ENCODE measurements at regions not wholly inside any gene's neighbourhood (a gene's known extent, or its start where the extent isn't known, plus 50 kb on each side); places are given as distances from the start of the nearest gene placed in this dataset.

DNA sequence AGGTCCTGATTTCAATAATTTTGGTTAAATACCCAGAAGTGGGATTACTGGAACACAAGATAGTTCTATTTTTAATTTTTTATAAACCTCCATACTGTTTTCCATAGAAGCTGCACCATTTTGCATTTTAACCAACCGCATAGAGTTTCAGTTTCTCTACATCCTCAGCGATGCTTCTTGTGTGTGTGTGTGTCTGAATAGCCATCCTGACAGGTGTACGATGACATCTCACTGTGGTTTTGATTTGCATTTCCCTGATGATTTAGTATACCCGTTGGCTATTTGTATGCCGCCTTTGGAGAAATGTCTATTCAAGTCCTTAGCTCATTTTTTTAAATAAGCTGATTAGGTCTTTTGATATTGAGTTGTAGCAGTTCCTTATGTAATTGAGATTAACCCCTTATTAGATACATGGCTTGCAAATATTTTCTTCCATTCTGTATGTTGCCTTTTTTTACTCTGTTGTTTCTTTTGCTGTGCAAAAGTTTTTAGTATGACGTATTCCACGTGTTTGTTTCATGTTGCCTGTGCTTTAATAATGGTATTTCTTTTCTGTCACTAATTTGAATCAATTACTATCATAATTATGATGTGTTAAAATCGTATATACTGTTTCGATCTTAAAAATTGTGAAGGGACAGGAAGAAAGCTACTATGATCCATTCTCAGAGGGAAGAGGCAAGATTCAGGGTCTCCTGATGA, 227.2 kb upstream of the MON1B start:
- CTCF ChIA-PET = no interaction called here
- H3K36me3 ChIP-seq (ENCODE audit: insufficient read depth, low read length) = no peaks in the 10 kb centered on the region
- POLR2A ChIA-PET = no interaction called here
- no peaks in the 10 kb centered on the region for H3K4me1 ChIP-seq (ENCODE audit: insufficient read depth, low read length)
- no peaks in the 10 kb centered on the region for H3K9me3 ChIP-seq (ENCODE audit: low read length)
- no peaks in the 10 kb centered on the region for H3K4me1 Mint-ChIP-seq
- no peak overlapping the region for H3K27ac ChIP-seq (ENCODE audit: low read depth, low read length)
- no peaks in the 10 kb centered on the region for H3K27me3 Mint-ChIP-seq
- H3K4me3 Mint-ChIP-seq = no peak overlapping the region
- H3K27me3 ChIP-seq (ENCODE audit: insufficient read depth, low read length, poor library complexity, severe bottlenecking) = no peaks in the 10 kb centered on the region
- peaks cover 0 to 15% (median 2%) of the 10 kb centered on the region in 5 donors for H3K9me3 Mint-ChIP-seq
- DNase-seq = no peak
- H3K4me3 ChIP-seq (ENCODE audit: low read length) = no peak overlapping the region
- no peaks in the 10 kb centered on the region for H3K36me3 Mint-ChIP-seq
- H3K27ac Mint-ChIP-seq = no peak overlapping the region

DNA sequence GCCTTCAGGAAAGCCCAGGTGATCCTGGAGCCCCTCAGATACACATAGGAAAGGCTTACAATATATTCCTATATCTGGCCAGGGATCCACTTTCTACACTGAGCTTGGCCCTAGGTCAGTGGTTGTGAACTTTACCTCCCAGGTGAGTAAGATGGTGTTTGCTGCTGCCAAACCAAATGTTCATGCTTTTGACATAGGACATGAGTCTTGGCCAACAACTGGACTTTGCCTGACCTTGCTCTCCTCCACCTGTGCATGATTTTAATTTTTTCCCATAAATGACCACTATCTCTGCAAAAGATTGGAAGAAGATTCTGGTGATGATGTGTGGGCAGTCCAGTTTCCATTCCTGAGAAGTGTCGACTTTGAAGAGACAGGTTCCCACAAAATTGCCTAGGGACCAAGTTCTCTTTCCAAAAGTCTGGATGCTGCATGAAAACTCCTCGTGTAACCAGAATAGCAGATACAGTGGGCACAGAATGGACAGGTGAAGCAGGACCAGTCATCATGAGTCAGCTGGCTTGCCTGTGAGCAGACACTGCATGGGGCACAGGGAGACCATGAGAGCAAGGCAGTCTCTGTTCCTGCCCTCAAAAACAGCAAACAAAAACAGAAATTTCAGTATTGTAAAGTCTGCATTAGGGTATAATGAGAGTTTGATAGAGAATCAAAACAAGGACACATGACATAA, 226.4 kb upstream of the MON1B start:
- H3K36me3 Mint-ChIP-seq = no peaks in the 10 kb centered on the region
- CTCF ChIA-PET = no interaction called here

GRCh38 chr16:76970087-76970744, 220.8 kb upstream of the MON1B start:
- Histone ChIP-seq H3K27ac (ENCODE audit: low read depth, low read length) (no peak overlapping the region), H3K4me3 (ENCODE audit: low read length) (no peak overlapping the region), H3K36me3 (ENCODE audit: insufficient read depth, low read length) (no peaks in the 10 kb centered on the region), H3K4me1 (ENCODE audit: insufficient read depth, low read length) (no peaks in the 10 kb centered on the region), H3K27me3 (ENCODE audit: insufficient read depth, low read length, poor library complexity, severe bottlenecking) (no peaks in the 10 kb centered on the region), H3K9me3 (ENCODE audit: low read length) (no peaks in the 10 kb centered on the region)
- POLR2A ChIA-PET = no interaction called here
- Mint-ChIP-seq H3K27ac (no peak overlapping the region), H3K36me3 (no peaks in the 10 kb centered on the region), H3K9me3 (peaks cover 0 to 4% (median 3%) of the 10 kb centered on the region in 5 donors), H3K4me1 (no peaks in the 10 kb centered on the region), H3K4me3 (no peak overlapping the region), H3K27me3 (no peaks in the 10 kb centered on the region)
- CTCF ChIA-PET = no interaction called here
- no peak for DNase-seq

More for the DNA sequence above, 226.4 kb upstream of the MON1B start:
- no peak for DNase-seq
- Histone ChIP-seq H3K27me3 (ENCODE audit: insufficient read depth, low read length, poor library complexity, severe bottlenecking) (no peaks in the 10 kb centered on the region), H3K27ac (ENCODE audit: low read depth, low read length) (no peak overlapping the region), H3K4me3 (ENCODE audit: low read length) (no peak overlapping the region), H3K9me3 (ENCODE audit: low read length) (no peaks in the 10 kb centered on the region), H3K4me1 (ENCODE audit: insufficient read depth, low read length) (no peaks in the 10 kb centered on the region), H3K36me3 (ENCODE audit: insufficient read depth, low read length) (no peaks in the 10 kb centered on the region)
- Mint-ChIP-seq H3K4me1 (no peaks in the 10 kb centered on the region), H3K27me3 (no peaks in the 10 kb centered on the region), H3K27ac (no peak overlapping the region), H3K9me3 (peaks cover 0 to 13% (median 2%) of the 10 kb centered on the region in 5 donors), H3K4me3 (no peak overlapping the region)
- POLR2A ChIA-PET = no interaction called here

GRCh38 chr16:76970745-76971099, 220.3 kb upstream of the MON1B start:
- no peaks in the 10 kb centered on the region for H3K36me3 Mint-ChIP-seq
- DNase-seq = no peak
- H3K27ac Mint-ChIP-seq = no peak overlapping the region
- no peaks in the 10 kb centered on the region for H3K27me3 ChIP-seq (ENCODE audit: insufficient read depth, low read length, poor library complexity, severe bottlenecking)
- no peaks in the 10 kb centered on the region for H3K9me3 ChIP-seq (ENCODE audit: low read length)
- no peaks in the 10 kb centered on the region for H3K4me1 ChIP-seq (ENCODE audit: insufficient read depth, low read length)
- H3K9me3 Mint-ChIP-seq = peaks cover 0 to 4% (median 3%) of the 10 kb centered on the region in 5 donors
- no peak overlapping the region for H3K27ac ChIP-seq (ENCODE audit: low read depth, low read length)
- H3K4me3 Mint-ChIP-seq = no peak overlapping the region
- H3K4me3 ChIP-seq (ENCODE audit: low read length) = no peak overlapping the region
- H3K27me3 Mint-ChIP-seq = no peaks in the 10 kb centered on the region
- ChIA-PET POLR2A (no interaction called here), CTCF (no interaction called here)
- H3K4me1 Mint-ChIP-seq = no peaks in the 10 kb centered on the region
- no peaks in the 10 kb centered on the region for H3K36me3 ChIP-seq (ENCODE audit: insufficient read depth, low read length)

DNA sequence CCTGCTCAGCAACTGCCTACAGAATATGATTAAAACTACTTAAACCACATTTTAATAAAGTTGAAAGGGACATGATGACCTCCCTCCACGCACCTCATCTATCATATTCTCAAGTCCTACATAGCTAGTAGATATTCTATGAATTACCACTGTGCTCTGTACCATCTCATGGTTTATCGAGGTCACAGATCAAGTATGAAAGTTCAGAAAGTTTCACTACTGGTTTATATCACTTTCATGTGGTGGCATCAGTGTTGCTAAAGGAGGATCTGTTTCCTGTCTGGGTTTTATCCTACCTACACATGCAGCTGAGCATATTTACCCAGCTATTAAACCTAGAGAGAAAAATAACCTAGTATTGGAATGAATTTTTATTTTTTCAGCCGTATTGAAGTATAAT, 214.9 kb upstream of the MON1B start:
- Mint-ChIP-seq H3K27me3 (peaks cover 0 to 2% of the 10 kb centered on the region in 2 donors), H3K4me3 (no peak overlapping the region), H3K27ac (no peak overlapping the region), H3K36me3 (no peaks in the 10 kb centered on the region), H3K4me1 (no peaks in the 10 kb centered on the region), H3K9me3 (peaks cover under 1 to 13% (median 4%) of the 10 kb centered on the region in 5 donors)
- Histone ChIP-seq H3K27me3 (ENCODE audit: insufficient read depth, low read length, poor library complexity, severe bottlenecking) (no peaks in the 10 kb centered on the region), H3K4me3 (ENCODE audit: low read length) (no peak overlapping the region), H3K4me1 (ENCODE audit: insufficient read depth, low read length) (no peaks in the 10 kb centered on the region), H3K27ac (ENCODE audit: low read depth, low read length) (no peak overlapping the region), H3K9me3 (ENCODE audit: low read length) (no peaks in the 10 kb centered on the region), H3K36me3 (ENCODE audit: insufficient read depth, low read length) (no peaks in the 10 kb centered on the region)
- DNase-seq = no peak
- ChIA-PET POLR2A (no interaction called here), CTCF (no interaction called here)

- Mint-ChIP-seq H3K27me3 (peaks cover 0 to 2% of the 10 kb centered on the region in 2 donors), H3K27ac (no peak overlapping the region), H3K36me3 (no peaks in the 10 kb centered on the region), H3K9me3 (peaks cover 3 to 11% (median 5%) of the 10 kb centered on the region in 5 donors), H3K4me1 (no peaks in the 10 kb centered on the region), H3K4me3 (no peak overlapping the region)
- no peak overlapping the region for H3K27ac ChIP-seq (ENCODE audit: low read depth, low read length)
- ChIA-PET CTCF (no interaction called here), POLR2A (no interaction called here)
- H3K9me3 ChIP-seq (ENCODE audit: low read length) = no peaks in the 10 kb centered on the region
- no peak overlapping the region for H3K4me3 ChIP-seq (ENCODE audit: low read length)
- DNase-seq = no peak
- H3K27me3 ChIP-seq (ENCODE audit: insufficient read depth, low read length, poor library complexity, severe bottlenecking) = no peaks in the 10 kb centered on the region
- H3K36me3 ChIP-seq (ENCODE audit: insufficient read depth, low read length) = no peaks in the 10 kb centered on the region
- H3K4me1 ChIP-seq (ENCODE audit: insufficient read depth, low read length) = no peaks in the 10 kb centered on the region
These were observed 214.2 kb upstream of the MON1B start for GRCh38 chr16:76976756-76977155.

DNA sequence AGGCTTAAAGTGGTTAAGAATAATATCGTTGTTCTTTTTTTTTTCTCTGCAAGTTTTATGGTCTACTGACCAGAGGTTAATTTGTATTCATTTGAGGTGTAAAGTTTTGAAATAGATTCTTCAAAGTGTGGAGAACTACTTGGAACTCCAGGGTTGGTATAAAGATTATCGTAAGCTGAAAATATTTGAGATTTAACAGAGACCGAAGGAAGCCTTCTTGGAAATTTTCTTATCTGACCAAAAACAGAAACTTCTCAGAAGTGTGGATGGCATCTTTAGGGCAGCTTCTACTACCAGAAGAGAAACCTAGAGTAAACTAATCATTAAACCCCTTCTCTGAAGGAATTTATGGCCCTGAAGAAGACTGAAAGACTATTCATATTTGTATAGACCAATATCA, 206.8 kb upstream of the MON1B start:
- H3K9me3 Mint-ChIP-seq = peaks cover 0 to 15% (median 2%) of the 10 kb centered on the region in 5 donors
- no peaks in the 10 kb centered on the region for H3K4me1 Mint-ChIP-seq
- Histone ChIP-seq H3K27me3 (ENCODE audit: insufficient read depth, low read length, poor library complexity, severe bottlenecking) (no peaks in the 10 kb centered on the region), H3K36me3 (ENCODE audit: insufficient read depth, low read length) (no peaks in the 10 kb centered on the region), H3K4me3 (ENCODE audit: low read length) (no peak overlapping the region), H3K4me1 (ENCODE audit: insufficient read depth, low read length) (no peaks in the 10 kb centered on the region), H3K9me3 (ENCODE audit: low read length) (no peaks in the 10 kb centered on the region), H3K27ac (ENCODE audit: low read depth, low read length) (no peak overlapping the region)
- no peak overlapping the region for H3K27ac Mint-ChIP-seq
- ChIA-PET CTCF (no interaction called here), POLR2A (no interaction called here)
- no peaks in the 10 kb centered on the region for H3K27me3 Mint-ChIP-seq
- no peaks in the 10 kb centered on the region for H3K36me3 Mint-ChIP-seq
- no peak overlapping the region for H3K4me3 Mint-ChIP-seq
- no peak for DNase-seq

DNA sequence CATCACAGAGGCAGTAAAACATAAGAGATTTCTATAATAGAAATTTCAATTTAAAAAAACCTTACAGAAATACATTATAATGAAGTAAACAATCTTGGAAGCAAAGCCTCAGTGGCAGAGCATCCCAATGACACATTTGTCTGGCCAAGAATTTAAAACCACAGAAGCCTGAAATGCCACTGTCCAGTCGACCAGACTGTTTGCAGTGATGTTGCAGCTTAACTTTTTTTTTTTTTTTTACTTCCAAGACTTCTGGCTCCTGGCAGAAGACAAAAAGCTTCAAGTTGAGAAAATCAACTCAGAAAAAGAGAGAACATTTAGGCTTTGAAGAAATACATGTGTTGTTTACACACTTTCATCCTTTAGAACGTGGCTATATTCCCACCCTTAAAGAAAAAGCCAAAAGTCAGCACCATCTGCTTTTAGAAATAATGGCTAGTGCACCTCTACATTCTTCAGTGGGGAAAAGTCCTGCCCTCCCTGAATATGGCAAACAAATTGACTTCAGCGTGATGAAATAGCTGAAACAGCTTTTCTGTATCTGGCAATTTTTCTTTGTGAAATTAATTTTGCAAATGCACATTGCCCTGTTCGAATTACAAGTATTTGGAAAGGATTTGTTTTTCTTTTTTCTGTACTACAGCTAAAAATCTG, 205.5 kb upstream of the MON1B start:
- POLR2A ChIA-PET = no interaction called here
- no peak overlapping the region for H3K4me3 Mint-ChIP-seq
- CTCF ChIA-PET = no interaction called here

More for the DNA sequence above, 205.5 kb upstream of the MON1B start:
- no peaks in the 10 kb centered on the region for H3K27me3 Mint-ChIP-seq
- H3K4me1 Mint-ChIP-seq = no peaks in the 10 kb centered on the region
- peaks cover 0 to 15% (median 1%) of the 10 kb centered on the region in 5 donors for H3K9me3 Mint-ChIP-seq
- H3K4me3 ChIP-seq (ENCODE audit: low read length) = no peak overlapping the region
- H3K36me3 Mint-ChIP-seq = no peaks in the 10 kb centered on the region
- DNase-seq = no peak
- H3K36me3 ChIP-seq (ENCODE audit: insufficient read depth, low read length) = no peaks in the 10 kb centered on the region
- H3K27ac Mint-ChIP-seq = no peak overlapping the region
- H3K27ac ChIP-seq (ENCODE audit: low read depth, low read length) = no peak overlapping the region
- H3K4me1 ChIP-seq (ENCODE audit: insufficient read depth, low read length) = no peaks in the 10 kb centered on the region
- no peaks in the 10 kb centered on the region for H3K9me3 ChIP-seq (ENCODE audit: low read length)
- H3K27me3 ChIP-seq (ENCODE audit: insufficient read depth, low read length, poor library complexity, severe bottlenecking) = no peaks in the 10 kb centered on the region
